Ovary (tissue), 3 donors: ENCODE measurements at regions not wholly inside any gene's neighbourhood (a gene's known extent, or its start where the extent isn't known, plus 50 kb on each side); places are given as distances from the start of the nearest gene placed in this dataset.

Experiments
- EP300 ChIP-seq: sonication (generic); formaldehyde crosslinking; IDR thresholded peaks from one replicate; pipeline ENCODE4 v1.6.1; 2017; ENCODE audit warnings: antibody characterized with exemption
- POLR2A ChIP-seq: fragments of 450-650 bp; IDR thresholded peaks from one replicate; pipeline ENCODE4 v1.6.1; 2017; ENCODE audit warnings: antibody characterized with exemption, mild to moderate bottlenecking, moderate library complexity
- TF ChIP-seq, protein P1 (sequence below), 3 donors: fragments of 450-650 bp in 2 of 3; fragments of 200-600 bp in 1 of 3; IDR thresholded peaks; one replicate each; pipeline versions ENCODE4 v1.5.1 to v1.8.0; 2016 to 2022; ENCODE audit warnings: antibody characterized with exemption in 3 of 3, mild to moderate bottlenecking in 1 of 3
- donor health status: DM: no; HTN: no; CAD: no.

DNA sequence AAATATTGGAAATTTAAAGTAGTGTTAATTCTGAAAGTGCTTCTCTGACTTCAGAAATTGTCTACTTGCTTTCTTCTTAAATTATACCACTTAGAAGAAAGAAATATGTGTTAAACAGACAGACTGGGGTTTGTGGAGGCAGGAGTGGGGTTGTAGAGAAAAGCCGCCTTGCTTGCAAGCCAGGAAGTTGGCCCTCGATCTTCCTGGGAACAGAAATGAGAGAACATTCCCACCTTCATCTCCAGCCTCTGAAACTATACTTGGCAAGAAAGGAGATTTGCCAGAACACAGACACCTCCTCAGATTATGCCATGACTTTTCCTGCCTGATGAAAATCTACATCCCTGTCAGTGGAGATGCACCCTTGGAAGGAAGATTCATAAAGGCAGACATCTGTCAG is 171.2 kb upstream of the CHRM2 start:
- TF ChIP-seq POLR2A (no peak), EP300 (no peak)
- TF ChIP-seq, protein P1, sequence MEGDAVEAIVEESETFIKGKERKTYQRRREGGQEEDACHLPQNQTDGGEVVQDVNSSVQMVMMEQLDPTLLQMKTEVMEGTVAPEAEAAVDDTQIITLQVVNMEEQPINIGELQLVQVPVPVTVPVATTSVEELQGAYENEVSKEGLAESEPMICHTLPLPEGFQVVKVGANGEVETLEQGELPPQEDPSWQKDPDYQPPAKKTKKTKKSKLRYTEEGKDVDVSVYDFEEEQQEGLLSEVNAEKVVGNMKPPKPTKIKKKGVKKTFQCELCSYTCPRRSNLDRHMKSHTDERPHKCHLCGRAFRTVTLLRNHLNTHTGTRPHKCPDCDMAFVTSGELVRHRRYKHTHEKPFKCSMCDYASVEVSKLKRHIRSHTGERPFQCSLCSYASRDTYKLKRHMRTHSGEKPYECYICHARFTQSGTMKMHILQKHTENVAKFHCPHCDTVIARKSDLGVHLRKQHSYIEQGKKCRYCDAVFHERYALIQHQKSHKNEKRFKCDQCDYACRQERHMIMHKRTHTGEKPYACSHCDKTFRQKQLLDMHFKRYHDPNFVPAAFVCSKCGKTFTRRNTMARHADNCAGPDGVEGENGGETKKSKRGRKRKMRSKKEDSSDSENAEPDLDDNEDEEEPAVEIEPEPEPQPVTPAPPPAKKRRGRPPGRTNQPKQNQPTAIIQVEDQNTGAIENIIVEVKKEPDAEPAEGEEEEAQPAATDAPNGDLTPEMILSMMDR (IDR thresholded peaks at IDR 0.05) = no peak
